CD8-positive, alpha-beta memory T cell (primary cell): ENCODE measurements at regions not wholly inside any gene's neighbourhood (a gene's known extent, or its start where the extent isn't known, plus 50 kb on each side); places are given as distances from the start of the nearest gene placed in this dataset.
"Not testable (repeated sequence)": the region's sequence is repeated elsewhere in the genome, so short reads cannot be mapped to it uniquely, and the experiment has no call there.

Source experiments
- CTCF ChIA-PET: fragments of 350-600 bp; sonication (Branson Sonifier 250); formaldehyde crosslinking; loops from one replicate; lab custom pipeline; 2021; ENCODE audit warnings: antibody characterized with exemption; lab: Charles Lee
- POLR2A ChIA-PET: fragments of 350-600 bp; sonication (Branson Sonifier 250); formaldehyde crosslinking; loops from one replicate; lab custom pipeline; 2021; ENCODE audit warnings: antibody characterized with exemption; lab: Charles Lee
- DNase-seq, 5 donors: peaks; one replicate each; pipeline versions ENCODE4 v3.0.0 to v3.0.0-alpha.2; 2020 to 2022; ENCODE audit warnings: mixed read lengths in 1 of 5
- H3K27ac ChIP-seq: one replicate; pipeline ENCODE4 v1.7.0; 2013; ENCODE audit warnings: low read depth, mild to moderate bottlenecking, low read length, moderate library complexity
- H3K27me3 ChIP-seq: 2 replicates; pipeline ENCODE4 v1.7.0; 2013; ENCODE audit warnings: low read length, mild to moderate bottlenecking; ENCODE audit not compliant: insufficient read depth, poor library complexity, severe bottlenecking
- H3K36me3 ChIP-seq: 2 replicates; pipeline ENCODE4 v1.7.0; 2013; ENCODE audit warnings: mild to moderate bottlenecking, low read length, moderate library complexity; ENCODE audit not compliant: insufficient read depth
- H3K4me1 ChIP-seq: 2 replicates; pipeline ENCODE4 v1.7.0; 2013; ENCODE audit warnings: mild to moderate bottlenecking, low read length, moderate library complexity; ENCODE audit not compliant: insufficient read depth
- H3K4me3 ChIP-seq: 2 replicates; pipeline ENCODE4 v1.7.0; 2013; ENCODE audit warnings: mild to moderate bottlenecking, low read length
- H3K9me3 ChIP-seq: 2 replicates; pipeline ENCODE4 v1.7.0; 2013; ENCODE audit warnings: mild to moderate bottlenecking, low read length
- H3K27ac Mint-ChIP-seq, 8 donors: one replicate each; pipeline ENCODE4 v1.8.0; 2020 to 2021; ENCODE audit warnings: mixed read lengths in 8 of 8, mild to moderate bottlenecking in 6 of 8, inconsistent platforms in 3 of 8, moderate library complexity in 3 of 8
- H3K27me3 Mint-ChIP-seq, 2 donors: one replicate each; pipeline ENCODE4 v1.8.0; 2020 to 2021; ENCODE audit warnings: mixed read lengths in 2 of 2, mild to moderate bottlenecking in 1 of 2, moderate library complexity in 1 of 2
- H3K36me3 Mint-ChIP-seq, 3 donors: one replicate each; pipeline ENCODE4 v1.8.0; 2020 to 2021; ENCODE audit warnings: mixed read lengths in 3 of 3, inconsistent platforms in 1 of 3, mild to moderate bottlenecking in 1 of 3
- H3K4me1 Mint-ChIP-seq, 3 donors: one replicate each; pipeline ENCODE4 v1.8.0; 2020 to 2021; ENCODE audit warnings: mixed read lengths in 3 of 3, inconsistent platforms in 1 of 3, mild to moderate bottlenecking in 1 of 3
- H3K4me3 Mint-ChIP-seq, 7 donors: one replicate each; pipeline ENCODE4 v1.8.0; 2020 to 2021; ENCODE audit warnings: mixed read lengths in 7 of 7, mild to moderate bottlenecking in 6 of 7, moderate library complexity in 4 of 7, inconsistent platforms in 2 of 7
- H3K9me3 Mint-ChIP-seq, 5 donors: one replicate each; pipeline ENCODE4 v1.8.0; 2020 to 2022; ENCODE audit warnings: mixed read lengths in 5 of 5, mild to moderate bottlenecking in 3 of 5, moderate library complexity in 2 of 5, inconsistent platforms in 1 of 5

- H3K36me3 ChIP-seq, H3K36me3 Mint-ChIP-seq, H3K4me1 ChIP-seq, H3K4me3 Mint-ChIP-seq, H3K27ac ChIP-seq, POLR2A ChIA-PET, H3K27me3 ChIP-seq, H3K27ac Mint-ChIP-seq, H3K27me3 Mint-ChIP-seq, H3K4me3 ChIP-seq, CTCF ChIA-PET, H3K9me3 ChIP-seq, H3K4me1 Mint-ChIP-seq, DNase-seq: not testable (repeated sequence)
- peaks cover 0 to 30% (median 11%) of the 10 kb centered on the region in 5 donors for H3K9me3 Mint-ChIP-seq
Measured at GRCh38 chr5:167299861-167300260, 991.6 kb upstream of the WWC1 start.

DNA sequence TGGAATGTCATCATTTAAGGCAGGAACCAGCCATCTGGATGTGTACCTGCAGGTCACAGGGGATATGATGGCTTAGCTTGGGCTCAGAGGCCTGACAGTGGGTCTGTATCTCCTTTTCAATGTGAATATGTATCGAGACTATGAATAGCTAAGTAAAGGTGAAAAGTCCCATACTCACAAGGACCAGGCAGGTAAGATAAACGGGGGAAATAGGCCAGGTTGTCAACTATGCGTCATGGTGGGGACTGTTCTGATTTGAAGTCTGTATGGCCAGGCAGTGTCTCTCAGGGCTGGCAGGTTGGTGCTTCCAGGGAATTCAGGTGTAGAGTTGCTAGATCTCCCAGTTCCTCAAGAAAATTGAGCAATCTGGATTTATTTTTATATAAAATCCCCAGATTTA lies 987.9 kb upstream of the WWC1 start:
- Histone ChIP-seq H3K36me3 (no peaks in the 10 kb centered on the region), H3K9me3 (no peaks in the 10 kb centered on the region), H3K4me3 (no peak overlapping the region), H3K27me3 (no peaks in the 10 kb centered on the region), H3K27ac (no peak overlapping the region), H3K4me1 (no peaks in the 10 kb centered on the region)
- Mint-ChIP-seq H3K4me1 (no peaks in the 10 kb centered on the region), H3K36me3 (no peaks in the 10 kb centered on the region), H3K27me3 (peaks cover 0 to 3% of the 10 kb centered on the region in 2 donors), H3K9me3 (peaks cover 0 to 26% (median 8%) of the 10 kb centered on the region in 5 donors), H3K27ac (no peak overlapping the region), H3K4me3 (no peak overlapping the region)
- DNase-seq: no peak
- ChIA-PET POLR2A (no interaction called here), CTCF (no interaction called here)

GRCh38 chr5:167304834-167305469 lies 986.5 kb upstream of the WWC1 start:
- Mint-ChIP-seq H3K36me3 (no peaks in the 10 kb centered on the region), H3K27me3 (peaks cover 0 to 3% of the 10 kb centered on the region in 2 donors), H3K9me3 (peaks cover 0 to 17% (median 8%) of the 10 kb centered on the region in 5 donors), H3K27ac (no peak overlapping the region), H3K4me1 (no peaks in the 10 kb centered on the region), H3K4me3 (no peak overlapping the region)
- ChIA-PET CTCF (no interaction called here), POLR2A (no interaction called here)
- H3K4me1 ChIP-seq: no peaks in the 10 kb centered on the region
- H3K36me3 ChIP-seq: no peaks in the 10 kb centered on the region
- H3K4me3 ChIP-seq: no peak overlapping the region
- H3K9me3 ChIP-seq: no peaks in the 10 kb centered on the region
- no peaks in the 10 kb centered on the region for H3K27me3 ChIP-seq
- DNase-seq: no peak
- no peak overlapping the region for H3K27ac ChIP-seq

- H3K27me3 ChIP-seq: no peaks in the 10 kb centered on the region
- no peaks in the 10 kb centered on the region for H3K9me3 ChIP-seq
- H3K36me3 ChIP-seq: no peaks in the 10 kb centered on the region
- Mint-ChIP-seq H3K4me3 (no peak overlapping the region), H3K27me3 (no peaks in the 10 kb centered on the region), H3K9me3 (peaks cover 0 to 12% (median 7%) of the 10 kb centered on the region in 5 donors), H3K27ac (no peak overlapping the region), H3K36me3 (no peaks in the 10 kb centered on the region), H3K4me1 (no peaks in the 10 kb centered on the region)
- H3K4me1 ChIP-seq: no peaks in the 10 kb centered on the region
- H3K27ac ChIP-seq: no peak overlapping the region
- DNase-seq: no peak
- ChIA-PET CTCF (no interaction called here), POLR2A (no interaction called here)
- no peak overlapping the region for H3K4me3 ChIP-seq
Measured at GRCh38 chr5:167305591-167306213, 985.7 kb upstream of the WWC1 start.

DNA sequence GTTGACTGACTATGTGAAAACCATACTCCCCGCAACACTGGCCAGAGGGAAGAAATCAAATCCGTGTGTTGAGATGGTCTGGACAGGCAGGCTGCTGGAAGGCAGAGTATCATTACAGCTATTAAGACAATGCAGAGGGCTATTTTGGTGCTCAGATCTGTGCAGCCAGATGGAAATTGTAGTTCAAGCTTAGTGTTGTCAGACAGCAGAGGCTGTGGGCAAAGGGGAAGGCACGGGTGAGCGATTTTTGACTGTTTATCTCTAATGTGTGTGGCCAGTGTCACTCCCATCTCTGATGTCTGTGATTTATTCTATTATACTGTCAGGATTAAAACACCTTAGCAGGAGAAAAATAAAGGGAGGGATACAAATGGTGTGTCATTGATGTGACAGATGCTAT lies 984.4 kb upstream of the WWC1 start:
- H3K4me1 ChIP-seq: no peaks in the 10 kb centered on the region
- no peaks in the 10 kb centered on the region for H3K9me3 ChIP-seq
- no peaks in the 10 kb centered on the region for H3K27me3 ChIP-seq
- Mint-ChIP-seq H3K9me3 (peaks cover 0 to 12% (median 4%) of the 10 kb centered on the region in 5 donors), H3K27me3 (no peaks in the 10 kb centered on the region), H3K36me3 (no peaks in the 10 kb centered on the region), H3K27ac (no peak overlapping the region), H3K4me1 (no peaks in the 10 kb centered on the region), H3K4me3 (no peak overlapping the region)
- H3K4me3 ChIP-seq: no peak overlapping the region
- no peaks in the 10 kb centered on the region for H3K36me3 ChIP-seq
- DNase-seq: no peak
- POLR2A ChIA-PET: no interaction called here
- CTCF ChIA-PET: no interaction called here
- no peak overlapping the region for H3K27ac ChIP-seq

GRCh38 chr5:167308466-167308865 lies 983.0 kb upstream of the WWC1 start:
- ChIA-PET POLR2A (no interaction called here), CTCF (no interaction called here)
- Mint-ChIP-seq H3K36me3 (no peaks in the 10 kb centered on the region), H3K4me1 (no peaks in the 10 kb centered on the region), H3K27me3 (no peaks in the 10 kb centered on the region), H3K4me3 (no peak overlapping the region), H3K9me3 (peaks cover 0 to 10% (median 2%) of the 10 kb centered on the region in 5 donors), H3K27ac (no peak overlapping the region)
- H3K4me1 ChIP-seq: no peaks in the 10 kb centered on the region
- H3K36me3 ChIP-seq: no peaks in the 10 kb centered on the region
- no peak for DNase-seq
- H3K27me3 ChIP-seq: no peaks in the 10 kb centered on the region
- no peak overlapping the region for H3K27ac ChIP-seq
- H3K4me3 ChIP-seq: no peak overlapping the region
- H3K9me3 ChIP-seq: no peaks in the 10 kb centered on the region

DNA sequence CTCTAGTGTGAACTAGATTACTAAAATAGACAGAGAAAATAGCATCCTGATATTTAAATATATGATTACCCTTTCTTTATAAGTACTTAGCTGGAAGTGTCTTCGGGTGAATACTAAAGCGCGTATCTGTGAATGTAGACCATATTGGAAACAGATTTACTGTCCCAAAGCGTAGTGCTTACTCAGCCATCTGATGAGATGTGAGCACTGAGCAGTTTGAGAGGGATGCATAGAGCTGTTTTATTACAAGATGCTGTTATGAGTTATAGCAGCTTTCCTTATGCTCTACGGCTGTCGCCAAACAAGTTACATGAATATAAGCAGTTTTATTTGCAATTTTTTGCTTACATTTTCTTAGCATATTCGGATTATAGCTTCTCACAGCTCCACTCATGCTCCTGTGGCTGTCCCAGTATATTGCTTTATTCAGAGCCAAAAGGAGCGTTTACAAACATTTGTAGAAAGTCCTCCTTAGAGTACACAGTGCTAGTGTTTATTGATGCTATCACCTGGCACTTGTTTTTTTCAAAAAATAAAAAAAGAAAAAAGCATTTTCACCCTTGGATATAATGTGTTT lies 981.4 kb upstream of the WWC1 start:
- peaks cover 2 to 10% (median 4%) of the 10 kb centered on the region in 5 donors for H3K9me3 Mint-ChIP-seq

DNA sequence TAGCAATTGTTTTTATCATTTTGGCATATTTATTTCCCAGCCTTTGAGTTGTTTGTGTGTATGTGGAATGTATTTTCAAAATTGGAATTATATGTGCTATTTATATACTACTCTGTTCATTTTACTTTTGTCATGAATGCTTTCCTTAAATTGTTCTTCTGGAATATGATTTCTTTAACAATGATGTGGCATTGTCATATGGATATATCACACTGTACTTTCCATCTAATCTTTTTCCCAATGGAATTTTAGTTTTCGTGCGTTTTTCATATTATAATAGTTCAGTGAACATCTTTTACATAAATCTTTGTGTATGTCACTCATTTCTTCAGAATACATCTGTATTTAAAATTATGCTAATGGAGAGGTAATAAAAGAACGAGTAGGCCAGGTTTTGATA lies 980.1 kb upstream of the WWC1 start:
- no peaks in the 10 kb centered on the region for H3K36me3 Mint-ChIP-seq
- H3K4me3 ChIP-seq: no peak overlapping the region
- ChIA-PET CTCF (no interaction called here), POLR2A (no interaction called here)
- H3K9me3 Mint-ChIP-seq: peaks cover 2 to 10% (median 4%) of the 10 kb centered on the region in 5 donors
- no peak overlapping the region for H3K27ac ChIP-seq
- H3K9me3 ChIP-seq: no peaks in the 10 kb centered on the region
- no peaks in the 10 kb centered on the region for H3K27me3 Mint-ChIP-seq
- no peaks in the 10 kb centered on the region for H3K36me3 ChIP-seq
- no peaks in the 10 kb centered on the region for H3K27me3 ChIP-seq
- H3K27ac Mint-ChIP-seq: no peak overlapping the region
- no peaks in the 10 kb centered on the region for H3K4me1 Mint-ChIP-seq
- DNase-seq: no peak
- no peak overlapping the region for H3K4me3 Mint-ChIP-seq
- H3K4me1 ChIP-seq: no peaks in the 10 kb centered on the region

More for the DNA sequence above, 981.4 kb upstream of the WWC1 start:
- Histone ChIP-seq H3K4me1 (no peaks in the 10 kb centered on the region), H3K9me3 (no peaks in the 10 kb centered on the region), H3K27me3 (no peaks in the 10 kb centered on the region), H3K36me3 (no peaks in the 10 kb centered on the region), H3K27ac (no peak overlapping the region), H3K4me3 (no peak overlapping the region)
- no peaks in the 10 kb centered on the region for H3K36me3 Mint-ChIP-seq
- H3K4me1 Mint-ChIP-seq: no peaks in the 10 kb centered on the region
- DNase-seq: no peak
- H3K27me3 Mint-ChIP-seq: no peaks in the 10 kb centered on the region
- ChIA-PET POLR2A (no interaction called here), CTCF (no interaction called here)
- H3K4me3 Mint-ChIP-seq: no peak overlapping the region
- no peak overlapping the region for H3K27ac Mint-ChIP-seq
